Thoracic aorta (tissue), 2 donors: ENCODE measurements at regions not wholly inside any gene's neighbourhood (a gene's known extent, or its start where the extent isn't known, plus 50 kb on each side); places are given as distances from the start of the nearest gene placed in this dataset.

Source experiments
- ATAC-seq: fragments of 150-250 bp; one replicate; pipeline ENCODE4 v1.8.0; 2017; ENCODE audit warnings: low read depth; ENCODE audit not compliant: insufficient number of reproducible peaks, low FRiP score
- DNase-seq: peaks from one replicate; pipeline ENCODE4 v3.0.0-alpha.2; 2020; ENCODE audit warnings: low spot score
- H3K27ac ChIP-seq, 2 donors: fragments of 200-600 bp; sonication (generic); 1 replicate in 1 of 2; 2 replicates in 1 of 2; pipeline ENCODE4 v1.5.1; 2016; ENCODE audit warnings: mild to moderate bottlenecking in 2 of 2, moderate library complexity in 2 of 2
- H3K27me3 ChIP-seq: fragments of 200-600 bp; sonication (generic); replicated peaks from 2 replicates; pipeline ENCODE4 v1.6.0; 2016; ENCODE audit warnings: mild to moderate bottlenecking; ENCODE audit not compliant: insufficient read depth
- H3K36me3 ChIP-seq: fragments of 200-600 bp; sonication (generic); one replicate; pipeline ENCODE4 v1.5.1; 2016
- H3K4me1 ChIP-seq, 2 donors: fragments of 200-600 bp; sonication (generic); 1 replicate in 1 of 2; 2 replicates in 1 of 2; pipeline versions ENCODE4 v1.5.1 to v1.6.0; 2016; ENCODE audit warnings: low read depth in 2 of 2, mild to moderate bottlenecking in 1 of 2; ENCODE audit not compliant: control insufficient read depth in 1 of 2
- H3K4me3 ChIP-seq: fragments of 200-600 bp; sonication (generic); 2 replicates; pipeline ENCODE4 v1.5.1; 2016; ENCODE audit warnings: mild to moderate bottlenecking
- H3K9me3 ChIP-seq: fragments of 200-600 bp; sonication (generic); 2 replicates; pipeline ENCODE4 v1.5.1; 2016
- CTCF ChIP-seq: fragments of 200-600 bp; sonication (generic); IDR thresholded peaks from one replicate; pipeline ENCODE4 v1.5.1; 2019; ENCODE audit warnings: antibody characterized with exemption

- H3K27me3 ChIP-seq: no peaks in the 10 kb centered on the region
- ATAC-seq (no peak), DNase-seq (no peak)
- H3K36me3 ChIP-seq: no peaks in the 10 kb centered on the region
- H3K4me1 ChIP-seq: no peaks in the 10 kb centered on the region
- no peak for TF ChIP-seq CTCF
- H3K27ac ChIP-seq: no peak overlapping the region
- no peak overlapping the region for H3K4me3 ChIP-seq
- H3K9me3 ChIP-seq: no peaks in the 10 kb centered on the region
These were observed 210.5 kb downstream of the MATN1 start for GRCh38 chr1:30512914-30513265.

DNA sequence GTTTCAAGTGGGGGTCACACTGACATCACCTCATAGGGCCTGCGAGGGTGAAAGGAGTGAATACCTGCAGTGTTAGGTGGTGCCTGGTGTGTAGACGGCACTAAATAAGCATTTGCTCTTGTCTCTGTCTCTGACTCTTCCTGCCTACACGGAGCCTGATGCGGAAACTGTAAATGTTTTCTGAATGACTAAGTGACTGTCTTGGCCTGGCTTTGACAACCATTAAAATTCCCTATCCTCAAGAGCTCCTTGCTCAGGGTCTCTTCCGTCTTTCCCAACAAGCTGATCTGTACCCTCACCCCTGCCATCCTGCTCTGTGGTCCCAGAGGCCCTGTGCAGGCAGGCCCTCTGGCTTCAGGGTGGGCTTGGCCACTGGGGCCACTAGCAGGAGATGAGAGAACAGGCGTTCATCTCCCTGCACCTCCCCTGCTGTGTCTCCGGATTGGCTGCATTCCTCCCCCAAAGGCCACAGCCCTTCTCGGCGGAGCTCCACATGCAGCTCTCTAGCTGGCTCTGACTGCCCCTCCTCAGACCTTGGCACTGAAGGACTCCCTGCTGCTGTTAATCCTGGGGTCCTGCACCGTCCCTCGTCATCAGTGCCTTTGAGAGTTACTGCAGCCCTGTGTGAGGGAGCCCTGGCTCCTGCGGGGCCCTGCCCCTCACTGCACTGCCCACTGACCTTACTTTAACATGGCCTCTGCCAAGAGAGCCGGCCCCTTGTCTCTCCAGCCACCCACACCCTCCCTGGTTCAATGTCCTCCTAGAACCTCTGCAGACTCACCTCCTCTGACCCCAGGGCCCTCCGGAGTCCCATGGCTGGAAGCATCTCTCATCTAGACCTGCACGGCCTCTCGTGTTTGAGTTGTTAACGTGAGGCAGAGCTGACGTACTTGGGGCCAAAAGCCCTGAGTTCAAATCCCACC is 211.1 kb downstream of the MATN1 start:
- Histone ChIP-seq H3K4me1 (no peaks in the 10 kb centered on the region), H3K27me3 (no peaks in the 10 kb centered on the region), H3K36me3 (no peaks in the 10 kb centered on the region), H3K9me3 (no peaks in the 10 kb centered on the region), H3K4me3 (no peak overlapping the region), H3K27ac (no peak overlapping the region)
- DNase-seq (no peak), ATAC-seq (no peak)
- TF ChIP-seq CTCF: no peak

- DNase-seq: no peak
These were observed 211.8 kb downstream of the MATN1 start for GRCh38 chr1:30511563-30511962.

GRCh38 chr1:30511106-30511505 is 212.3 kb downstream of the MATN1 start:
- no peak for TF ChIP-seq CTCF
- no peaks in the 10 kb centered on the region for H3K36me3 ChIP-seq
- no peak overlapping the region for H3K4me3 ChIP-seq
- no peaks in the 10 kb centered on the region for H3K27me3 ChIP-seq
- ATAC-seq (no peak), DNase-seq (no peak)
- H3K4me1 ChIP-seq: no peaks in the 10 kb centered on the region
- H3K27ac ChIP-seq: no peak overlapping the region
- no peaks in the 10 kb centered on the region for H3K9me3 ChIP-seq

More at GRCh38 chr1:30511563-30511962, 211.8 kb downstream of the MATN1 start:
- H3K27me3 ChIP-seq: no peaks in the 10 kb centered on the region
- no peak for TF ChIP-seq CTCF
- H3K36me3 ChIP-seq: no peaks in the 10 kb centered on the region
- ATAC-seq: no peak
- H3K4me3 ChIP-seq: no peak overlapping the region
- H3K4me1 ChIP-seq: no peaks in the 10 kb centered on the region
- H3K27ac ChIP-seq: no peak overlapping the region
- no peaks in the 10 kb centered on the region for H3K9me3 ChIP-seq

GRCh38 chr1:30509670-30510069 is 213.7 kb downstream of the MATN1 start:
- no peak overlapping the region for H3K4me3 ChIP-seq
- no peaks in the 10 kb centered on the region for H3K9me3 ChIP-seq
- TF ChIP-seq CTCF: no peak
- no peaks in the 10 kb centered on the region for H3K27me3 ChIP-seq
- H3K4me1 ChIP-seq: no peaks in the 10 kb centered on the region
- ATAC-seq (no peak), DNase-seq (no peak)
- no peaks in the 10 kb centered on the region for H3K36me3 ChIP-seq
- H3K27ac ChIP-seq: no peak overlapping the region
